GM13977 (cell line): ENCODE measurements at regions not wholly inside any gene's neighbourhood (a gene's known extent, or its start where the extent isn't known, plus 50 kb on each side); places are given as distances from the start of the nearest gene placed in this dataset.

Experiments used
- DNase-seq: peaks from one replicate; pipeline ENCODE4 v3.0.0; 2012; ENCODE audit warnings: low spot score
- CTCF ChIP-seq: IDR thresholded peaks from 2 replicates; pipeline ENCODE4 v1.5.1; 2012; ENCODE audit warnings: mild to moderate bottlenecking, control low read depth; ENCODE audit not compliant: insufficient read depth; ENCODE audit errors: extremely low read depth, missing control alignments
- in situ Hi-C: fragments of 300-500 bp; cut with MboI; formaldehyde crosslinking; loops from one replicate; pipeline ENCODE4 v1.12.0; 2022; ENCODE audit warnings: low sequenced_read_pairs, low pct_unique_long_range_greater_than_20kb, mixed read lengths, inconsistent platforms; ENCODE audit not compliant: unreplicated experiment

GRCh38 chr3:103904991-103905390, 1461.7 kb upstream of the ALCAM start:
- no peak for TF ChIP-seq CTCF
- DNase-seq = no peak
- in situ Hi-C loops = no loop called here

GRCh38 chr3:103906304-103906703, 1460.4 kb upstream of the ALCAM start:
- in situ Hi-C loops = no loop called here
- TF ChIP-seq CTCF = no peak
- no peak for DNase-seq

- no peak for TF ChIP-seq CTCF
- no peak for DNase-seq
- in situ Hi-C loops = no loop called here
Measured at GRCh38 chr3:103906808-103907207, 1459.9 kb upstream of the ALCAM start.

GRCh38 chr3:103907567-103907966, 1459.1 kb upstream of the ALCAM start:
- no peak for TF ChIP-seq CTCF

GRCh38 chr3:103909395-103909794, 1457.3 kb upstream of the ALCAM start:
- no peak for TF ChIP-seq CTCF
- in situ Hi-C loops = no loop called here

More at GRCh38 chr3:103907567-103907966, 1459.1 kb upstream of the ALCAM start:
- DNase-seq = no peak
- in situ Hi-C loops = no loop called here

GRCh38 chr3:103918336-103918735, 1448.4 kb upstream of the ALCAM start:
- no peak for TF ChIP-seq CTCF
- in situ Hi-C loops = no loop called here
- DNase-seq = no peak

More at GRCh38 chr3:103909395-103909794, 1457.3 kb upstream of the ALCAM start:
- DNase-seq = no peak

- TF ChIP-seq CTCF = no peak
- in situ Hi-C loops = no loop called here
- DNase-seq = no peak
Measured at GRCh38 chr3:103919327-103919726, 1447.4 kb upstream of the ALCAM start.
